Ovary (tissue), 7 donors: ENCODE measurements at regions not wholly inside any gene's neighbourhood (a gene's known extent, or its start where the extent isn't known, plus 50 kb on each side); places are given as distances from the start of the nearest gene placed in this dataset.
"Not testable (repeated sequence)": the region's sequence is repeated elsewhere in the genome, so short reads cannot be mapped to it uniquely, and the experiment has no call there.

Source experiments
- DNase-seq, 5 donors: peaks; one replicate each; pipeline ENCODE4 v3.0.0-alpha.2; 2019 to 2020
- H3K27ac ChIP-seq, 2 donors: fragments of 200-600 bp; one replicate each; pipeline versions ENCODE4 v1.5.1 to v1.8.0; 2019 to 2022
- H3K27me3 ChIP-seq: fragments of 200-600 bp; one replicate; pipeline ENCODE4 v1.8.0; 2022
- H3K36me3 ChIP-seq: fragments of 200-600 bp; sonication (generic); one replicate; pipeline ENCODE4 v1.5.1; 2019
- H3K4me1 ChIP-seq: one replicate; pipeline ENCODE4 v1.8.1; 2013; ENCODE audit warnings: mild to moderate bottlenecking, moderate library complexity; ENCODE audit not compliant: insufficient read depth
- H3K4me3 ChIP-seq: fragments of 200-600 bp; sonication (generic); one replicate; pipeline ENCODE4 v1.5.1; 2017
- H3K9me3 ChIP-seq, 2 donors: fragments of 200-600 bp in 1 of 2; sonication (generic) in 1 of 2; one replicate each; pipeline versions ENCODE4 v1.5.1 to v1.8.1; 2013 to 2019; ENCODE audit warnings: mild to moderate bottlenecking in 1 of 2, moderate library complexity in 1 of 2
- EP300 ChIP-seq: sonication (generic); formaldehyde crosslinking; IDR thresholded peaks from one replicate; pipeline ENCODE4 v1.6.1; 2017; ENCODE audit warnings: antibody characterized with exemption
- POLR2A ChIP-seq: fragments of 450-650 bp; IDR thresholded peaks from one replicate; pipeline ENCODE4 v1.6.1; 2017; ENCODE audit warnings: antibody characterized with exemption, mild to moderate bottlenecking, moderate library complexity
- WGBS, 3 donors: extraction: QIAGEN DNeasy Blood & Tissue Kit in 1 of 3; methylation state at CpG; one replicate each; pipeline versions ENCODE4 v1.1.5 to v1.1.7; 2013 to 2017; 5-methylcytosine and 5-hydroxymethylcytosine counted together
- intact Hi-C, 4 donors: fragments of 100-400 bp; cut with DNase I; formaldehyde crosslinking; loops; one replicate each; pipeline versions ENCODE4 v1.11.0 to v1.15.1; 2022 to 2023
- TF ChIP-seq, protein P1 (sequence below), 3 donors: fragments of 450-650 bp in 2 of 3; fragments of 200-600 bp in 1 of 3; IDR thresholded peaks; one replicate each; pipeline versions ENCODE4 v1.5.1 to v1.8.0; 2016 to 2022; ENCODE audit warnings: antibody characterized with exemption in 3 of 3, mild to moderate bottlenecking in 1 of 3
- donor health status: DM: no; HTN: no; CAD: no; lungs with moderate emphysema.
- donor health status: DM: no; HTN: no; CAD: no.
- donor health status: Bipolar disorder and iron deficiency.
- donor health status: DM: no; HTN: no; CAD: no.
- donor health status: DM: yes; HTN: yes; CAD: no.

DNA sequence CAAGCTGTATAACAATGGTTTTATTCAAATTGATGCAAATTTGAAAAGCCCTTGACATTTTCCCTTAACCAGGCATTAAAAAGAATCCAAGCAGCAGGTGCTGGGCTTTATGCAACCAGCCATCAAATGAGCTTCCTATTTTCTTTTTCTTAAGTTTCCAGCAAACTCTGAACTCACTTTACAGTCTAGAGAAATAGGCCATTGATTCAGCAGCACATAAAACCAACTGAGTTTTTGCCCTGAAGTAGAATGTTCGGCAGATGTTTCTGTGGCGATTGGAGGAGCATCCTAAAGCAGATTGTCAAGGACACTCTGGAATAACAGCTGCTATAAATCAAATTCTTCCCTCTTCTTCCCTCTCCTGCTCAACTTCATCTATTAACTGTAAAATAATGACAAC, 582.8 kb upstream of the CPEB2 start:
- Histone ChIP-seq H3K4me3 (no peak overlapping the region), H3K27me3 (no peaks in the 10 kb centered on the region), H3K27ac (no peak overlapping the region), H3K4me1 (no peaks in the 10 kb centered on the region), H3K9me3 (no peaks in the 10 kb centered on the region), H3K36me3 (no peaks in the 10 kb centered on the region)
- no peak for DNase-seq
- 4 to 19% (median 8%) methylated on average over 2 of the region's 2 CpGs for WGBS, 3 donors
- intact Hi-C loops: no loop called here
- TF ChIP-seq, protein P1, sequence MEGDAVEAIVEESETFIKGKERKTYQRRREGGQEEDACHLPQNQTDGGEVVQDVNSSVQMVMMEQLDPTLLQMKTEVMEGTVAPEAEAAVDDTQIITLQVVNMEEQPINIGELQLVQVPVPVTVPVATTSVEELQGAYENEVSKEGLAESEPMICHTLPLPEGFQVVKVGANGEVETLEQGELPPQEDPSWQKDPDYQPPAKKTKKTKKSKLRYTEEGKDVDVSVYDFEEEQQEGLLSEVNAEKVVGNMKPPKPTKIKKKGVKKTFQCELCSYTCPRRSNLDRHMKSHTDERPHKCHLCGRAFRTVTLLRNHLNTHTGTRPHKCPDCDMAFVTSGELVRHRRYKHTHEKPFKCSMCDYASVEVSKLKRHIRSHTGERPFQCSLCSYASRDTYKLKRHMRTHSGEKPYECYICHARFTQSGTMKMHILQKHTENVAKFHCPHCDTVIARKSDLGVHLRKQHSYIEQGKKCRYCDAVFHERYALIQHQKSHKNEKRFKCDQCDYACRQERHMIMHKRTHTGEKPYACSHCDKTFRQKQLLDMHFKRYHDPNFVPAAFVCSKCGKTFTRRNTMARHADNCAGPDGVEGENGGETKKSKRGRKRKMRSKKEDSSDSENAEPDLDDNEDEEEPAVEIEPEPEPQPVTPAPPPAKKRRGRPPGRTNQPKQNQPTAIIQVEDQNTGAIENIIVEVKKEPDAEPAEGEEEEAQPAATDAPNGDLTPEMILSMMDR (IDR thresholded peaks at IDR 0.05): no peak
- no peak for TF ChIP-seq POLR2A
- TF ChIP-seq EP300: no peak

DNA sequence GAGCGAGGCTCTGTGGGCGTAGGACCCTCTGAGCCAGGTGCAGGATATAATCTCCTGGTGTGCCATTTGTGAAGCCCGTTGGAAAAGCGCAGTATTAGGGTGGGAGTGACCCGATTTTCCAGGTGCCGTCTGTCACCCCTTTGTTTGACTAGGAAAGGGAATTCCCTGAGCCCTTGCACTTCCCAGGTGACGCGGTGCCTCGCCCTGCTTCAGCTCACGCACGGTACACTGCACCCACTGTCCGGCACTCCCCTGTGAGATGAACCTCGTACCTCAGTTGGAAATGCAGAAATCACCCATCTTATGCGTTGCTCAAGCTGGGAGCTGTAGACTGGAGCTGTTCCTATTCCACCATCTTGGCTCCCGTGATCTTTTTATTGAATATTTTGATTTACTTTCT, 576.0 kb upstream of the CPEB2 start:
- H3K36me3 ChIP-seq, H3K9me3 ChIP-seq, DNase-seq, H3K27ac ChIP-seq, intact Hi-C loops, H3K4me1 ChIP-seq, H3K27me3 ChIP-seq, H3K4me3 ChIP-seq: not testable (repeated sequence)
- 87 to 94% (median 87%) methylated on average over 15 of the region's 15 CpGs for WGBS, 3 donors

GRCh38 chr4:14428125-14428524, 574.2 kb upstream of the CPEB2 start:
- H3K36me3 ChIP-seq: no peaks in the 10 kb centered on the region
- H3K4me1 ChIP-seq: no peaks in the 10 kb centered on the region
- no peak overlapping the region for H3K4me3 ChIP-seq
- intact Hi-C loops: no loop called here
- H3K9me3 ChIP-seq: no peaks in the 10 kb centered on the region
- TF ChIP-seq EP300: no peak
- TF ChIP-seq, protein P1 (IDR thresholded peaks at IDR 0.05): no peak
- no peak for TF ChIP-seq POLR2A
- 83 to 94% (median 89%) methylated on average over 2 of the region's 2 CpGs for WGBS, 3 donors
- H3K27me3 ChIP-seq: no peaks in the 10 kb centered on the region
- no peak for DNase-seq
- no peak overlapping the region for H3K27ac ChIP-seq

DNA sequence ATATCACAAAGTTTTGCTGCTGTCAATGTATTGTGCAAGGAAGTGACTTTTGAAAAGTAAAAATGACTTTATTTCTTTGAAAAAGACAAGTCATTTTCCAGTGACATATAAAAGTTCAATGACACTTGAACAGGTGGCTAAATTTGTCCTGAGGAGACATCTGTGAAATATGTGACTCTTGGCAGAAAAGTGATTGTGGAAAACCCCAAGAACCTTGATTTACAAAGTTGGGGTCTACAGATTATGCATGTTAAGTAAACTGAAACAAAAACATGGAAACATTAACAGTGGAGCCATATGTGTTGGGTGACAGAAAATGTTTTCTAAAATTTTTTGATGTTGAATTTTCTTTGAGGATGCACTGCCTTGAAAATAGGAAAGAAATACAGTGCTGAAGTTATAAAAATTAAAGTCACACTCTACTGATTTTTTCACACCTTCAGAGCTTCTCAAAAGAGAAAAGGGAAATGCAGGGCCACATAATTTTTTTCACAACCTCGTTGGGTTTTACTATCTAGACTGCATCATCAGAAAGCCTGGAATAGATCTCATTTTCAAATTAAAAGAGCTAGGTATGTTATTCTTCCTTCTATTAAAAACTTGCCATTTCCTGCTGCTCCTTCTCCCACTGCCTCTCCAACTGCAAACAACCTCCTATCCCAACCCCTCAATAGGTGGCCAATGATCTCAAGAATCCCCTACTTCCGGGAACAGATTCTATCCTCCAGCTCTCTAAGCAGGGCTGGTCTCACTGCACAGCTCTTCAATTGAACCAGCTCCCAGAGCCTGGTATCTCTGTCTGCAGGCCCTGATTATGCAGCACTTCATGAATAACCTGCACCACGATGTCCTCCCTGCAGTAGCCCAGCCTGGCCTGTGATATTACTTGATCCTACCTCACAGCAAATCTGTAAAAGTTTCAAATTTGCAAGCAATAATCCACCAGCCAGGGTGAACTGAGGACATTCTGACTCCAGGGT, 570.8 kb upstream of the CPEB2 start:
- intact Hi-C loops: no loop called here
- H3K4me1 ChIP-seq: no peaks in the 10 kb centered on the region
- DNase-seq: no peak
- H3K27me3 ChIP-seq: no peaks in the 10 kb centered on the region
- no peaks in the 10 kb centered on the region for H3K9me3 ChIP-seq
- 27 to 44% (median 32%) methylated on average over 3 of the region's 3 CpGs for WGBS, 3 donors
- no peak overlapping the region for H3K4me3 ChIP-seq
- TF ChIP-seq, protein P1 (IDR thresholded peaks at IDR 0.05): no peak
- H3K27ac ChIP-seq: no peak overlapping the region
- H3K36me3 ChIP-seq: no peaks in the 10 kb centered on the region

DNA sequence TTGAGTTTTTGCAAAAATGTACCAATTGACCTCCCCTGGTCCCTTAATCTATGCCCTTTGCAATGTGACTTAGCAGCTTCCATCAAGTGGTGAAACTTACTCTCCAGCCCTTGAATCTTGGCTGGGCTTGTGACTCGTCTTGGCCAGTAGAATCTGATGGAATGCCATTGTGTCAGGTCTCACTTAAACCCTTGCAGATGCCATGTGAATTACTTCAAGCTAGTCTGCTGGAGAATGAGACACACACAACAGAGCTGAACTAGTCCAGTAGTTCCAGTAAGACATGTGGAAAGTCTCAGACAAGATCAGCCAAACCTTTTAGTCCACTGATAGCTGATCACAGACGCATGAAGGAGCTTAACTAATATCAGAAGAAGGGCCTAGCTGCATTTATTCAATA, 567.8 kb upstream of the CPEB2 start:
- no peak overlapping the region for H3K4me3 ChIP-seq
- no peaks in the 10 kb centered on the region for H3K4me1 ChIP-seq
- no peak overlapping the region for H3K27ac ChIP-seq
- intact Hi-C loops: no loop called here
- 28 to 69% (median 32%) methylated on average over 2 of the region's 2 CpGs for WGBS, 3 donors
- no peaks in the 10 kb centered on the region for H3K36me3 ChIP-seq
- no peak for DNase-seq
- H3K9me3 ChIP-seq: no peaks in the 10 kb centered on the region
- H3K27me3 ChIP-seq: no peaks in the 10 kb centered on the region
- TF ChIP-seq POLR2A (no peak), EP300 (no peak)
- TF ChIP-seq, protein P1 (IDR thresholded peaks at IDR 0.05): no peak
